SK-N-SH (cell line): ENCODE measurements at regions not wholly inside any gene's neighbourhood (a gene's known extent, or its start where the extent isn't known, plus 50 kb on each side); places are given as distances from the start of the nearest gene placed in this dataset.

ENCODE experiments used
- CTCF ChIA-PET: fragments of 300-600, 350-600 bp; formaldehyde crosslinking; extraction: SDS; loops from one replicate; lab custom pipeline; 2021; lab: Yijun Ruan, JAX
- POLR2A ChIA-PET: fragments of 350-600 bp; sonication (Branson Sonifier 250); formaldehyde crosslinking; extraction: SDS; loops from one replicate; lab custom pipeline; 2020; ENCODE audit warnings: antibody characterized with exemption, inconsistent platforms; lab: Yijun Ruan, JAX
- DNase-seq: peaks from one replicate; pipeline ENCODE4 v3.0.0; 2012
- H2AFZ ChIP-seq: fragments of 200-600 bp; sonication (generic); 2 replicates; pipeline ENCODE4 v1.8.1; 2016; ENCODE audit warnings: antibody characterized with exemption, mild to moderate bottlenecking, low read depth
- H3F3A ChIP-seq: fragments of 200-600 bp; sonication (generic); replicated peaks from 2 replicates; pipeline ENCODE3; 2016; ENCODE audit warnings: antibody characterized with exemption, mild to moderate bottlenecking; ENCODE audit not compliant: insufficient read depth
- H3K27ac ChIP-seq, 2 experiments: fragments of 200-500 bp in 1 of 2; fragments of 200-600 bp in 1 of 2; sonication (Bioruptor generic) in 1 of 2; sonication (generic), shearing (Covaris generic) in 1 of 2; 2 replicates each; pipeline versions ENCODE4 v1.5.1 to v1.6.1; 2014 to 2016; ENCODE audit warnings: low read depth in 2 of 2, inconsistent platforms in 1 of 2, low read length in 1 of 2, mild to moderate bottlenecking in 1 of 2, mixed read lengths in 1 of 2
- H3K27me3 ChIP-seq: fragments of 200-600 bp; sonication (generic), shearing (Covaris generic); 2 replicates; pipeline ENCODE4 v1.6.1; 2016; ENCODE audit warnings: mixed run types; ENCODE audit not compliant: insufficient read depth
- H3K36me3 ChIP-seq, 2 experiments: fragments of 200-500 bp in 1 of 2; fragments of 200-600 bp in 1 of 2; sonication (Bioruptor generic) in 1 of 2; sonication (generic) in 1 of 2; replicated peaks in 1 of 2; 2 replicates each; pipeline versions ENCODE3 to v1.5.1; 2014 to 2016; ENCODE audit warnings: low read length in 1 of 2, mild to moderate bottlenecking in 1 of 2; ENCODE audit not compliant: insufficient read depth in 2 of 2, control insufficient read depth in 1 of 2
- H3K4me1 ChIP-seq, 2 experiments: fragments of 200-500 bp in 1 of 2; fragments of 200-600 bp in 1 of 2; sonication (Bioruptor generic) in 1 of 2; sonication (generic), shearing (Covaris generic) in 1 of 2; 2 replicates each; pipeline versions ENCODE4 v1.5.1 to v1.6.1; 2014 to 2016; ENCODE audit warnings: low read depth in 1 of 2, low read length in 1 of 2, mixed run types in 1 of 2; ENCODE audit not compliant: insufficient read depth in 2 of 2, control insufficient read depth in 1 of 2
- H3K4me2 ChIP-seq: fragments of 200-600 bp; sonication (generic), shearing (Covaris generic); 2 replicates; pipeline ENCODE4 v1.6.1; 2017; ENCODE audit warnings: mixed run types
- H3K4me3 ChIP-seq, 2 experiments: fragments of 200-500 bp in 1 of 2; fragments of 200-600 bp in 1 of 2; sonication (Bioruptor generic) in 1 of 2; sonication (generic), shearing (Covaris generic) in 1 of 2; 2 replicates each; pipeline versions ENCODE4 v1.5.1 to v1.8.1; 2014 to 2016; ENCODE audit warnings: low read depth in 2 of 2, inconsistent platforms in 1 of 2, low read length in 1 of 2, mild to moderate bottlenecking in 1 of 2, mixed read lengths in 1 of 2, moderate library complexity in 1 of 2
- H3K79me2 ChIP-seq: fragments of 200-600 bp; sonication (generic); 2 replicates; pipeline ENCODE4 v1.8.1; 2017; ENCODE audit warnings: mild to moderate bottlenecking; ENCODE audit not compliant: insufficient read depth
- H3K9ac ChIP-seq: fragments of 200-600 bp; sonication (generic); 2 replicates; pipeline ENCODE4 v1.6.1; 2017; ENCODE audit warnings: mixed run types
- H3K9me2 ChIP-seq: fragments of 200-600 bp; sonication (generic); 2 replicates; pipeline ENCODE4 v1.6.1; 2017; ENCODE audit warnings: mixed run types
- H3K9me3 ChIP-seq: fragments of 200-600 bp; sonication (generic); 2 replicates; pipeline ENCODE4 v1.6.1; 2017; ENCODE audit warnings: mixed run types, mild to moderate bottlenecking, moderate library complexity
- H4K20me1 ChIP-seq: fragments of 200-600 bp; sonication (generic); 2 replicates; pipeline ENCODE4 v1.6.1; 2017; ENCODE audit warnings: mild to moderate bottlenecking, mixed run types; ENCODE audit not compliant: insufficient read depth
- CHD2 ChIP-seq: fragments of 150-350 bp; IDR thresholded peaks from 2 replicates; pipeline ENCODE4 v1.6.1; 2018; ENCODE audit warnings: low read length; ENCODE audit not compliant: partially characterized antibody
- EZH2phosphoT487 ChIP-seq: fragments of 200-600 bp; sonication (generic); IDR thresholded peaks from 2 replicates; pipeline ENCODE4 v1.6.1; 2017; ENCODE audit warnings: low read depth, mixed run types, mild to moderate bottlenecking, antibody characterized with exemption, moderate library complexity, borderline replicate concordance
- IRF3 ChIP-seq: fragments of 150-350 bp; IDR thresholded peaks from 2 replicates; pipeline ENCODE4 v1.6.1; 2016; ENCODE audit warnings: mild to moderate bottlenecking, low read depth, low read length
- MAX ChIP-seq: IDR thresholded peaks from 2 replicates; pipeline ENCODE4 v1.4.0; 2012; ENCODE audit warnings: low read depth
- MEF2A ChIP-seq: IDR thresholded peaks from 2 replicates; pipeline ENCODE4 v1.4.0; 2012; ENCODE audit warnings: low read depth, borderline replicate concordance
- NRF1 ChIP-seq: IDR thresholded peaks from 2 replicates; pipeline ENCODE4 v1.6.1; 2012; ENCODE audit warnings: low read depth, mild to moderate bottlenecking, low read length
- PBX3 ChIP-seq: IDR thresholded peaks from 2 replicates; pipeline ENCODE4; 2012
- POLR2AphosphoS5 ChIP-seq: IDR thresholded peaks from 2 replicates; pipeline ENCODE4 v1.6.1; 2012; ENCODE audit warnings: low read depth, low read length
- RCOR1 ChIP-seq: fragments of 150-350 bp; IDR thresholded peaks from 2 replicates; pipeline ENCODE4 v1.6.1; 2017; ENCODE audit warnings: antibody characterized with exemption, low read length
- REST ChIP-seq: IDR thresholded peaks from 2 replicates; pipeline ENCODE4 v1.6.1; 2012; ENCODE audit warnings: mild to moderate bottlenecking, low read depth, low read length, moderate library complexity
- RXRA ChIP-seq: IDR thresholded peaks from 2 replicates; pipeline ENCODE4 v1.4.0; 2012; ENCODE audit warnings: low read depth, mild to moderate bottlenecking, borderline replicate concordance
- SIN3A ChIP-seq: IDR thresholded peaks from 2 replicates; pipeline ENCODE4 v1.6.1; 2012; ENCODE audit warnings: low read depth, mild to moderate bottlenecking, low read length, moderate library complexity, borderline replicate concordance
- SMC3 ChIP-seq: IDR thresholded peaks from 2 replicates; pipeline ENCODE4 v1.6.1; 2012; ENCODE audit warnings: low read depth, low read length, improper control_type of control experiment
- TAF1 ChIP-seq: IDR thresholded peaks from 2 replicates; pipeline ENCODE4 v1.6.1; 2012; ENCODE audit warnings: low read depth, mild to moderate bottlenecking, low read length, moderate library complexity, borderline replicate concordance
- TCF12 ChIP-seq: IDR thresholded peaks from 2 replicates; pipeline ENCODE4 v1.4.0; 2012
- TEAD4 ChIP-seq: IDR thresholded peaks from 2 replicates; pipeline ENCODE4 v1.4.0; 2012; ENCODE audit warnings: mild to moderate bottlenecking, borderline replicate concordance; ENCODE audit not compliant: insufficient read depth
- USF1 ChIP-seq: IDR thresholded peaks from 2 replicates; pipeline ENCODE4 v1.4.0; 2012; ENCODE audit warnings: low read depth, borderline replicate concordance
- YY1 ChIP-seq: IDR thresholded peaks from 2 replicates; pipeline ENCODE4 v1.4.0; 2012; ENCODE audit warnings: low read depth, mild to moderate bottlenecking
- ZBTB33 ChIP-seq: IDR thresholded peaks from 2 replicates; pipeline ENCODE4 v1.4.0; 2012; ENCODE audit warnings: low read depth, borderline replicate concordance
- WGBS: methylation state at CpG from one replicate; pipeline ENCODE4 v1.1.6; 2017; ENCODE audit warnings: low lambda C conversion rate; 5-methylcytosine and 5-hydroxymethylcytosine counted together

- H3F3A ChIP-seq, result no peaks in the 10 kb centered on the region
- ChIA-PET CTCF (no interaction called here), POLR2A (no interaction called here)
- H3K9ac ChIP-seq, result no peak overlapping the region
- no peak for TF ChIP-seq EZH2phosphoT487
- TF ChIP-seq CHD2, result no peak
- TF ChIP-seq MAX, result no peak
- no peak for TF ChIP-seq REST
- no peak for TF ChIP-seq IRF3
- no peak for TF ChIP-seq PBX3
- no peak for TF ChIP-seq SMC3
- TF ChIP-seq NRF1, result no peak
- no peak for TF ChIP-seq RXRA
- no peak for TF ChIP-seq MEF2A
- TF ChIP-seq POLR2AphosphoS5, result no peak
- TF ChIP-seq TAF1, result no peak
- TF ChIP-seq YY1, result no peak
- no peak for TF ChIP-seq TCF12
- TF ChIP-seq ZBTB33, result no peak
- TF ChIP-seq USF1, result no peak
- TF ChIP-seq SIN3A, result no peak
- TF ChIP-seq RCOR1, result no peak
- no peak for TF ChIP-seq TEAD4
- TF ChIP-seq, all 33 proteins: peak for 0
- no peaks in the 10 kb centered on the region for H3K9me2 ChIP-seq
- H3K79me2 ChIP-seq, result no peaks in the 10 kb centered on the region
- H2AFZ ChIP-seq, result no peak overlapping the region
- no peaks in the 10 kb centered on the region for H3K36me3 ChIP-seq
- no peaks in the 10 kb centered on the region for H4K20me1 ChIP-seq
- H3K9me3 ChIP-seq, result no peaks in the 10 kb centered on the region; the same call in 1 of the 2 replicates
- no peaks in the 10 kb centered on the region for H3K27me3 ChIP-seq
- no peaks in the 10 kb centered on the region for H3K4me1 ChIP-seq
- DNase-seq, result no peak
- H3K27ac ChIP-seq, result no peak overlapping the region
- WGBS, result 15% methylated on average over 4 of the region's 4 CpGs
- H3K4me2 ChIP-seq, result no peak overlapping the region
- H3K4me3 ChIP-seq, result no peak overlapping the region
These were observed 272.8 kb upstream of the TBX18 start for GRCh38 chr6:85037221-85037620.
